Stimulated activated CD4-positive, alpha-beta T cell treated with anti-CD3 and anti-CD28 coated beads, TNF-alpha, amount 100 ng/mL, for 24 hours (primary cell): ENCODE measurements at regions not wholly inside any gene's neighbourhood (a gene's known extent, or its start where the extent isn't known, plus 50 kb on each side); places are given as distances from the start of the nearest gene placed in this dataset.

ENCODE experiments used
- DNase-seq, 3 experiments: peaks; one replicate each; pipeline ENCODE4 v3.0.0-alpha.2; 2020; ENCODE audit warnings: low read depth in 3 of 3

DNA sequence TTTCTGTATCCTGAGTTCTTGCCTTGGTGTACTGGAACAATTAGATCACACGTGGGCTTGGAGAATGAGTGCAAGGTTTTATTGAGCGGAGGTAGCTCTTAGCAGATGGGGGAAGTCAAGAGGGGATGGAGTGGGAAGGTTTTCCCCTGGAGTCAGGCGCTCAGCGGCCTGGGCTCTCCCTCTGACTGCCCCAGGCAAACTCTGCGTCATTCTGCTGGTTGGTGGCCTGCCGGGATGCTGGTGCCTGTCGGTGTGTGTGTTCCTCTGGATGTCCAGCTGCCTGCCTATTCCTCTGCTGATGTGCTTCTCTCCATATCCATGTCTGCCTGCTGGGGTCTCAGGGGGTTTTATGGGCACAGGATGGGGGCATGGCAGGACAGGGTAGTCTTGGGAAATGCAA lies 111.0 kb downstream of the TRIB2 start:
- no peak for DNase-seq

GRCh38 chr2:12828980-12829379 lies 112.2 kb downstream of the TRIB2 start:
- no peak for DNase-seq

- DNase-seq, result no peak
These were observed 114.3 kb downstream of the TRIB2 start for GRCh38 chr2:12831016-12831415.

DNA sequence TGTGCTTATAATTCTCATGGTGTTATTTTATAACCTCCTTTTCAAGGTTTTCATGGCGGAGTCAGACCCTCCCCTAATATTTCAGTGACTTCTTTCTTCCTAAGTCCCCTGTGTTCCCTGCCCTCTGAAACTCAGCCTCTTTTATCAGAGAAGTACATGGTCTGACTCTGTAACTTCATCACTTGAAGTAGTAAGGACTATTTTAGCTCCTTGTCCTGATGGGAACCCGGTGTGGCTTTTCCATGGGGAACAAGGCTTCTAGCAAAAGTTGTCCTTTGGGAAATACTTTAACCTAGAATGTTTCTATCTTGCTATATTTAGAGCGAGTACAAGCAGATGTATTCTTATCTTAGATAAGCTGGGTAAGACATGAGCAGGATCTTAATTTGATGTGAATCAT lies 117.5 kb downstream of the TRIB2 start:
- DNase-seq, result no peak

- no peak for DNase-seq
These were observed 119.0 kb downstream of the TRIB2 start for GRCh38 chr2:12835733-12836132.

DNA sequence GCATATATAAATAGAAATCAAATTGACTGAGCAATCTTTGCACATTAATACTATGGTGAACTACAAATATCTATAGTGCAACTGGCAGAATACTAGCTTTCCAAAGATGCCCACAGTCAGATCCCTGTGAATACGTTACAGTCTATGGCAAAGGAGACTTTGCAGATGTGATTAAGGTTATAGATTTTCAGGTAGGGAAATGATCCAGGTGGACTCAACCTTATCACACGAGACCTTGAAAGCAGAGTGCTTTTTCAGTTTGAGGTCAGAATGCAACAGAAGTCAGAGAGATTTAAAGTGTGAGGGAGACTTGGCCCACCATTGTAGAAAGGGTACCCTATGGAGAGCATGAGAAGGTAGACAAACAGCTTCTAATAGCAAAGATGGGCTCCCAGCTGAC lies 122.6 kb downstream of the TRIB2 start:
- no peak for DNase-seq

GRCh38 chr2:12841021-12841420 lies 124.3 kb downstream of the TRIB2 start:
- no peak for DNase-seq

GRCh38 chr2:12842917-12843316 lies 126.2 kb downstream of the TRIB2 start:
- DNase-seq, result no peak

GRCh38 chr2:12844511-12844910 lies 127.8 kb downstream of the TRIB2 start:
- no peak for DNase-seq

DNA sequence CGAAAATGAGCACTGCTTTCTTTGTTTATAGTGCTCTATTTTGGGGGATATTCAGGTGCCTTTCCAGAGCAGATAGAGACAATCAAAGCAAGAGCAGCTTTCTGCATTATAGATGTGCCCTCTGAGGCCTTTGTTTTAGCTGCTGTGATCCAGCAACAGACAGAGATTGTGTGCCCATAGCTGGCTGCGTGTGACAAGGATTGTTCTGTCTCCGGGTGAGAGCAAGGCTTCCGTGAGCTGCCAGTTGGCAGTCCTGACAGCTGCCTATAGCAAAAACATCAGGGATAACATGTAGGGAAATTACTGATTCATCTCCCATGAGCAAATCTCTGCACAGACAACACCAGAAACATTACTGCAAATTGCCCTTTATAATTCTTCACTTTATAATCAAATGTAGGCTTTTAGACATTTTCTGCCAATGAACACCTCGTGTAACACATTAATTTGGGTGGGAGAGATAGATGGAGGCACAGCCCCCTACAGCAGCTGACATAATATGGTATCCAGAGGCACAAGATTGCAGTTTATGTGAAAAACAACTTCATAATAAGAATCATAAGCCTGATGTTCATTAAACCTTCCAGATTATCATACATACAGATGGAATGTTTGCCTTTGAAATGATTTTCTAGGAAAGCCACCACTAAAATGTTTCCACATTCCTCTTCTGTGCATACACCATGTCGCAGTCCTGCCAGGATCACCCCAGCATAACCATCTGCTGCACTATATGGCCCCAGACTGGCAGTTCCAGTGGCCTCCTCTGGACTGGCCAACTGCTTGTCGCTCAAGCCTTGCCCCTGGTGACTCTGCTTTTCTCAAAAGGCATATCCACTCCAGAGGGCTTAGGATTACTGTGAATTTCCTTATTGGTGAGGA lies 131.2 kb downstream of the TRIB2 start:
- no peak for DNase-seq

DNA sequence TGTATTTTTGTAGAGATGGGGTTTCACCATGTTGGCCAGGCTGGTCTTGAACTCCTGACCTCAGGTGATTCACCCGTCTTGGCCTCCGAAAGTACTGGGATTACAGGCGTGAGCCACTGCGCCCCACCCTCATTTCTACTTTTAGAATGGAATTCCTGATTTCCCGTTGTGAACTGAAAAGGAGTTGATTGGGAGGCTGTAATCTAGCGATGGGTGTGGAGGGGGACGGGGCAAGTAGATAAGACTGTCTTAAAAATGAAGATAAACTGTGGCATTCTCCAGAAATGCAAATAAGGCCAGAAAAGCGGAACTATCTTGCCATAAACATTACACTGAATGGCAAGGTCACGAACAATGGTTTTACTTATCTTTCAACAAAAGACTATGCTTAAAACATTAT lies 135.4 kb downstream of the TRIB2 start:
- no peak for DNase-seq

GRCh38 chr2:12854001-12854530 lies 137.3 kb downstream of the TRIB2 start:
- DNase-seq, result no peak

GRCh38 chr2:12855508-12855907 lies 138.8 kb downstream of the TRIB2 start:
- DNase-seq, result peak in 1 of 3 experiments; percentile 11

- no peak for DNase-seq
These were observed 140.3 kb downstream of the TRIB2 start for GRCh38 chr2:12856934-12857601.

- no peak for DNase-seq
These were observed 141.2 kb downstream of the TRIB2 start for GRCh38 chr2:12857891-12858290.

- DNase-seq, result no peak
These were observed 142.1 kb downstream of the TRIB2 start for GRCh38 chr2:12858786-12859185.

- no peak for DNase-seq
These were observed 144.7 kb downstream of the TRIB2 start for GRCh38 chr2:12861344-12861930.

DNA sequence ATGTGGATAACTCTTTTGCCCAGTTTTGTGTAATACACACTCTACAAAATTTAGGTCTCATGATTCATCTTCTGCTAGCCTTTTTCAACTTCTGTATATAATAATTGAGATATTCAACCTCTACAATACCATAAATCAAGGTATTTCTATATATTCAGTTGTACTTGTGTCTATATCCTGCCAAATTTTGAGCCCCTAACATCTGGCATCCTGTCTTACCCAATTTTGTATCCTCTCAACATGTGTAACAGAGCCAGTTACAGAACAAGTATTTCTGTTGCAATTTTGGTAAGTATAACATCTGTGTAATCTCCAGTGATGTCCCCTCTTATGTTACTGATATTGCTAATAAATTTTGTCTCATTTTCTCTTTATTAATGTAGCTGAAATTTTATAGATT lies 145.8 kb downstream of the TRIB2 start:
- no peak for DNase-seq

DNA sequence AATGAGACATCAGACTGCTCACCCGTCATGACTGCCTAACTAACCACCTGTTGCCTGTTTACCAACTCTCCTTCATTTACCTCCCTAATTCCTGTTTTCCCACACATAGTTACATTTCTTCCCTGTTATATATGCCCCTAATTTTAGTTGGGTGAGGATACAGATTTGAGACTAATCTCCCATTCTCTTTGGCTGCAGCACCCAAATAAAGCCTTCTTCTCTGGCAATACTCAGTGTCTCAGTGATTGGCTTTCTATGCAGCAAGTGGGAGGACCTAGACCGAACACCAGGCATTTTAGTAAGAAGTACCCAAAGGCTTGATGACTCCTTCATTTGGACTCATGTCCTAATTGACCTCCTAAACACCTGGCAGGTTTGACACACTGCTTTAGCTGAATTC lies 147.2 kb downstream of the TRIB2 start:
- no peak for DNase-seq

DNA sequence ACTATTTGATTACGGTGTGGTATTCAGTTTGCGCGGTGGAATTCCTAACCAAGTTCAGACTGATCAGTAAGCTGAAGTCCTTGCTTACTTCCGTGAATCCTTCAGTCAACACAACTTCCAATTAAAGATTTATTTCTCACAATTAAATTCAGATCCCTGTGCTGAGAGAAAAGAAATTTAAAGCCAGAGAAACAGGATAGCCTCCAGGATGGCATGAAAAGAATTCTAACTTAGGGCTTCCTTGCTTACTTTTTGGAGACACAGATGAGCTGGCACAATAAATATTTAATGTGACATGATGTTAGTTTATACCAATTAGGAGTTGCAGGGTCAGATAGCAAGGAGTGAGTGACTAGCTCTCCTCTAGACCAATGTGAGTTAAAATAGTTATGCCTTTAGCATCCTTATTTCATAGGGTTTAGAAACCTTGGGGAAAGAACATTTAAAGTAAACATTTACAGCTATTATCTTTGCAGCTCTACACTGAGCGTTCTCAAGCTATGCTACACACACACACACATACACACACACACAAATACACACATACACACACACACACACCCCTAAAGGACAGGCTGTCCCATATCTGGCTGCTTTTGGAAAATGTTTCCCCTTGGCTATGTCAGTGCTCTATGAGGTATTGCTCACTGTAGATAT lies 151.0 kb downstream of the TRIB2 start:
- no peak for DNase-seq

GRCh38 chr2:12870692-12871091 lies 154.0 kb downstream of the TRIB2 start:
- DNase-seq, result no peak

DNA sequence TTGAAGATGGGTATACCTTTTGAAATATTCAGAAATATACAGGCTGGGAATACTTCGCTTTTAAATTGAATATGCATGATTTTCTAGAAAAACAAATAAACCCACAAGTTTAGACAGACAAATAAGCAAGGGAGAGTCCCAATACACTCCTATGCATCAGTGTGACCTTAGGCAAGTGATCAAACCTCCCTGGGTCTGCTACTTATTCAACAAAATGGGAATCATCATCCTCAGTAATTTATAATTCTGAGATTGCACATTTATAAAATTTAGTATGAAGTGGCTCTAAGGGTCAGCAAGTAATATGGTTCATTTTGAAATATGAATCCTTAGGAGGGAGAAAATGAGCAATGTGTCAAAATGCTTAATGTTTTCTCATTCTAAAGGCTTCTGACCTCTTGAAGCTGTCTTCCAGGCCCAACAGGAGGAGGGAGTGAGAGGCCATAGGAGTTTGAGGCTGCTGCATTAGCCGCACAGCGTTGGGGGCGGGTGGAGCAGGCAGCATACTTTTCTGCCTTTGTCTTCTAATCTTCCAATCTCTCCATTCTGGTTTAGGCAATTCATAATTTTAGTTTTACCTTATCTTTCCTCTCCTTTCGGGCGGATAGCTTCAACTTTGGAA lies 155.1 kb downstream of the TRIB2 start:
- no peak for DNase-seq
